ENCODE measurements at regions not wholly inside any gene's neighbourhood (a gene's known extent, or its start where the extent isn't known, plus 50 kb on each side); places are given as distances from the start of the nearest gene placed in this dataset.

DNA sequence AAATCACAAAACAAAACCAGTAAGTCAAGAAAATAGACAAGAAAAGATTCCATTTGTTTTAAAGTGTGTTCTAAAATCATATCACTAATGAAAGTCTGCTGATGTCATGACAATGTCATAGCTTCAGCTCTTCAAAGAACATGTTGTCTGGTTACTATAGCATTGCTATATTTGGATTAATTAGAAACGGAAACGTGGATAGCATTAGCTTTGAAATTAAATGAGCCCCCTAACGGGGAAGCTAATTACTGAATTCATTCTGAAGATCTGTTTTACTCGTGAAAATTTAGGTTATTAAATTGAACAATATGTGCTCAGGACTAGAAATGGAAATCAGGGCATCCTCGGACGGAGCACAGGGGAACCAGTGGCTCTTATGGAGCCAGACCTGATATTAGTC lies 316.7 kb upstream of the AGTR1 start:
- Histone ChIP-seq H3K36me3 (ENCODE audit: control insufficient read depth in 1 of 2, insufficient read depth in 2 of 2, low read length in 2 of 2) (no peaks in the 10 kb centered on the region), H3K79me2 (ENCODE audit: control insufficient read depth, insufficient read depth, low read length, poor library complexity) (no peaks in the 10 kb centered on the region), H3K23ac (ENCODE audit: low read length) (no peak overlapping the region), H3K4ac (ENCODE audit: low read depth, low read length) (no peak overlapping the region), H2AK5ac (ENCODE audit: low read length) (no peak overlapping the region), H3K27ac (ENCODE audit: low read depth, low read length) (no peak overlapping the region), H4K8ac (ENCODE audit: low read depth, low read length) (no peak overlapping the region), H3K4me2 (ENCODE audit: low read length) (no peak overlapping the region), H3K4me3 (ENCODE audit: low read depth, low read length) (no peak overlapping the region), H4K91ac (ENCODE audit: low read depth, low read length) (no peak overlapping the region), H2BK120ac (ENCODE audit: insufficient read depth, low read length, poor library complexity) (no peak overlapping the region), H4K12ac (ENCODE audit: low read depth, low read length) (no peak overlapping the region), H3K79me1 (ENCODE audit: low read length) (no peaks in the 10 kb centered on the region), H3K27me3 (ENCODE audit: insufficient read depth, low read length) (no peaks in the 10 kb centered on the region), H3K9ac (ENCODE audit: low read length) (no peak overlapping the region), H2AFZ (ENCODE audit: insufficient read depth, low read length, poor library complexity) (no peak overlapping the region), H2BK12ac (ENCODE audit: low read length) (no peak overlapping the region), H3K4me1 (ENCODE audit: control insufficient read depth in 1 of 2, insufficient read depth in 2 of 2, low read length in 2 of 2) (no peaks in the 10 kb centered on the region), H2BK5ac (ENCODE audit: low read depth, low read length, poor library complexity) (no peak overlapping the region), H3K9me3 (ENCODE audit: insufficient read depth, low read depth, low read length) (no peaks in the 10 kb centered on the region), H3K18ac (ENCODE audit: low read length) (no peak overlapping the region), H3K14ac (ENCODE audit: low read length) (no peak overlapping the region)
- DNase-seq, result no peak
- WGBS (ENCODE audit: extremely low coverage, insufficient coverage, insufficient read length), result no CpG with 5 or more reads among the region's 6 CpGs

GRCh38 chr3:148389916-148390315 lies 307.8 kb upstream of the AGTR1 start:
- H4K8ac ChIP-seq (ENCODE audit: low read depth, low read length), result no peak overlapping the region
- no peak overlapping the region for H2BK120ac ChIP-seq (ENCODE audit: insufficient read depth, low read length, poor library complexity)
- no peaks in the 10 kb centered on the region for H3K9me3 ChIP-seq (ENCODE audit: insufficient read depth, low read depth, low read length)
- no peaks in the 10 kb centered on the region for H3K79me1 ChIP-seq (ENCODE audit: low read length)
- H2BK12ac ChIP-seq (ENCODE audit: low read length), result no peak overlapping the region
- no peak overlapping the region for H3K4me3 ChIP-seq (ENCODE audit: low read depth, low read length)
- no peak overlapping the region for H2AFZ ChIP-seq (ENCODE audit: insufficient read depth, low read length, poor library complexity)
- no peak overlapping the region for H3K18ac ChIP-seq (ENCODE audit: low read length)
- no CpG with 5 or more reads among the region's 4 CpGs for WGBS (ENCODE audit: extremely low coverage, insufficient coverage, insufficient read length)
- no peak overlapping the region for H3K27ac ChIP-seq (ENCODE audit: low read depth, low read length)
- no peak overlapping the region for H3K4me2 ChIP-seq (ENCODE audit: low read length)
- H2BK5ac ChIP-seq (ENCODE audit: low read depth, low read length, poor library complexity), result no peak overlapping the region
- H3K4me1 ChIP-seq (ENCODE audit: control insufficient read depth in 1 of 2, insufficient read depth in 2 of 2, low read length in 2 of 2), result no peaks in the 10 kb centered on the region
- no peak overlapping the region for H2AK5ac ChIP-seq (ENCODE audit: low read length)
- no peaks in the 10 kb centered on the region for H3K27me3 ChIP-seq (ENCODE audit: insufficient read depth, low read length)
- H3K36me3 ChIP-seq (ENCODE audit: control insufficient read depth in 1 of 2, insufficient read depth in 2 of 2, low read length in 2 of 2), result no peaks in the 10 kb centered on the region
- no peak overlapping the region for H3K4ac ChIP-seq (ENCODE audit: low read depth, low read length)
- no peak overlapping the region for H3K23ac ChIP-seq (ENCODE audit: low read length)
- no peaks in the 10 kb centered on the region for H3K79me2 ChIP-seq (ENCODE audit: control insufficient read depth, insufficient read depth, low read length, poor library complexity)
- H3K14ac ChIP-seq (ENCODE audit: low read length), result no peak overlapping the region
- no peak overlapping the region for H3K9ac ChIP-seq (ENCODE audit: low read length)
- H4K91ac ChIP-seq (ENCODE audit: low read depth, low read length), result no peak overlapping the region
- no peak for DNase-seq
- no peak overlapping the region for H4K12ac ChIP-seq (ENCODE audit: low read depth, low read length)

DNA sequence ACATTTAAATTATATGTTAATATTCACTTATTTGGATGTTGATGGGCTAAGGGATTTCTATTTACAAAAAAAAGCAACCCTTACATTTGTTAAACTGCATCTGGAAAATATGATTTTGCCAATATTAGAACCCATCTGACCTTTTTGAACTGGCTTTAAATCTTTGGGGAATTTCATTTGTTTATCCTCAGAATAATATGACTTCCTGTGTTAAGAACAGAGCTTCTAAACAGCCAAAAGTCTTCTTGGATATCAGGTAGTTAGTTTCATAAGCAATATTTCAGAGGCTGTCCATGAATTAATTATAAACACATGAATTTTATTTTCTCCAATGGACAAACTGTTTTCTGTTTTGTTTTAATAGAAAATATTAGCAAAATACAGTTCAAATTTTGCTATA lies 301.9 kb upstream of the AGTR1 start:
- Histone ChIP-seq H2BK5ac (ENCODE audit: low read depth, low read length, poor library complexity) (no peak overlapping the region), H3K4me1 (ENCODE audit: control insufficient read depth in 1 of 2, insufficient read depth in 2 of 2, low read length in 2 of 2) (no peaks in the 10 kb centered on the region)

DNA sequence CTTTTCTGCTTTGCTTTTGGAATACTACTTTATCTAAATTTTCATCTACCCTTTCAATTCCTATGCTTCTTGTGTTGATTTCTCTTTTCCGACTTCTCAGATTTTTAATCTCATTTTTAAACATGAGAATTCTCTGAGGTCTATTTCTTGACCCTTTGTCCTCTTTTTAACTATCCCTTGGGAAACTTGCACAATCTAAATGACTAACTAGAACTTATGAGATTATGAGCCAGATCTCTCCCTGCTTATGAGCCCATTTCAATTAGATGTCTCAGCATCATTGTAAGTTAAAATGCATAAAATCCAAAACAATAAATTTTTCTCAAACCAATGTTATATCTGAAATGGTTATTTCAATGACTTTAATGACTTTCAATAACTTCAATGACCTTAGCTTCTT lies 296.9 kb upstream of the AGTR1 start:
- Histone ChIP-seq H3K4me3 (ENCODE audit: low read depth, low read length) (no peak overlapping the region), H3K79me1 (ENCODE audit: low read length) (no peaks in the 10 kb centered on the region), H3K4ac (ENCODE audit: low read depth, low read length) (no peak overlapping the region), H2AK5ac (ENCODE audit: low read length) (no peak overlapping the region), H2AFZ (ENCODE audit: insufficient read depth, low read length, poor library complexity) (no peak overlapping the region), H3K9ac (ENCODE audit: low read length) (no peak overlapping the region), H3K9me3 (ENCODE audit: insufficient read depth, low read depth, low read length) (no peaks in the 10 kb centered on the region), H3K14ac (ENCODE audit: low read length) (no peak overlapping the region), H3K4me1 (ENCODE audit: control insufficient read depth in 1 of 2, insufficient read depth in 2 of 2, low read length in 2 of 2) (no peaks in the 10 kb centered on the region), H2BK5ac (ENCODE audit: low read depth, low read length, poor library complexity) (no peak overlapping the region), H2BK12ac (ENCODE audit: low read length) (no peak overlapping the region), H3K27ac (ENCODE audit: low read depth, low read length) (no peak overlapping the region), H3K23ac (ENCODE audit: low read length) (no peak overlapping the region), H4K8ac (ENCODE audit: low read depth, low read length) (no peak overlapping the region), H3K18ac (ENCODE audit: low read length) (no peak overlapping the region), H4K91ac (ENCODE audit: low read depth, low read length) (no peak overlapping the region), H3K36me3 (ENCODE audit: control insufficient read depth in 1 of 2, insufficient read depth in 2 of 2, low read length in 2 of 2) (no peaks in the 10 kb centered on the region), H3K79me2 (ENCODE audit: control insufficient read depth, insufficient read depth, low read length, poor library complexity) (no peaks in the 10 kb centered on the region), H3K4me2 (ENCODE audit: low read length) (no peak overlapping the region), H4K12ac (ENCODE audit: low read depth, low read length) (no peak overlapping the region), H2BK120ac (ENCODE audit: insufficient read depth, low read length, poor library complexity) (no peak overlapping the region), H3K27me3 (ENCODE audit: insufficient read depth, low read length) (no peaks in the 10 kb centered on the region)
- WGBS (ENCODE audit: extremely low coverage, insufficient coverage, insufficient read length), result no CpG with 5 or more reads among the region's 1 CpG
- DNase-seq, result no peak

More for the DNA sequence above, 301.9 kb upstream of the AGTR1 start:
- no peak overlapping the region for H3K4me2 ChIP-seq (ENCODE audit: low read length)
- no peak overlapping the region for H4K91ac ChIP-seq (ENCODE audit: low read depth, low read length)
- no peak overlapping the region for H3K14ac ChIP-seq (ENCODE audit: low read length)
- H3K79me1 ChIP-seq (ENCODE audit: low read length), result no peaks in the 10 kb centered on the region
- H3K9me3 ChIP-seq (ENCODE audit: insufficient read depth, low read depth, low read length), result no peaks in the 10 kb centered on the region
- H2BK120ac ChIP-seq (ENCODE audit: insufficient read depth, low read length, poor library complexity), result no peak overlapping the region
- no peak overlapping the region for H3K27ac ChIP-seq (ENCODE audit: low read depth, low read length)
- no peak overlapping the region for H3K4me3 ChIP-seq (ENCODE audit: low read depth, low read length)
- H3K9ac ChIP-seq (ENCODE audit: low read length), result no peak overlapping the region
- H2BK12ac ChIP-seq (ENCODE audit: low read length), result no peak overlapping the region
- H4K12ac ChIP-seq (ENCODE audit: low read depth, low read length), result no peak overlapping the region
- no peaks in the 10 kb centered on the region for H3K79me2 ChIP-seq (ENCODE audit: control insufficient read depth, insufficient read depth, low read length, poor library complexity)
- no peak overlapping the region for H3K23ac ChIP-seq (ENCODE audit: low read length)
- H2AFZ ChIP-seq (ENCODE audit: insufficient read depth, low read length, poor library complexity), result no peak overlapping the region
- H3K4ac ChIP-seq (ENCODE audit: low read depth, low read length), result no peak overlapping the region
- no peaks in the 10 kb centered on the region for H3K36me3 ChIP-seq (ENCODE audit: control insufficient read depth in 1 of 2, insufficient read depth in 2 of 2, low read length in 2 of 2)
- H3K18ac ChIP-seq (ENCODE audit: low read length), result no peak overlapping the region
- no peaks in the 10 kb centered on the region for H3K27me3 ChIP-seq (ENCODE audit: insufficient read depth, low read length)
- no peak overlapping the region for H2AK5ac ChIP-seq (ENCODE audit: low read length)
- no peak overlapping the region for H4K8ac ChIP-seq (ENCODE audit: low read depth, low read length)
- DNase-seq, result no peak

Measured in trophoblast cell (in vitro differentiated cells and primary cell).